Loucy (cell line): ENCODE measurements at regions not wholly inside any gene's neighbourhood (a gene's known extent, or its start where the extent isn't known, plus 50 kb on each side); places are given as distances from the start of the nearest gene placed in this dataset.

ENCODE experiments used
- EZH2phosphoT487 ChIP-seq: fragments of 200-600 bp; IDR thresholded peaks from 2 replicates; pipeline ENCODE4 v1.6.1; 2018; ENCODE audit warnings: antibody characterized with exemption, mild to moderate bottlenecking, moderate library complexity, borderline replicate concordance
- TF ChIP-seq, protein P1 (sequence below): fragments of 200-600 bp; sonication (generic); conservative IDR thresholded peaks from 2 replicates; pipeline ENCODE4 v1.5.1; 2014; ENCODE audit warnings: mild to moderate bottlenecking, antibody characterized with exemption, low read length

DNA sequence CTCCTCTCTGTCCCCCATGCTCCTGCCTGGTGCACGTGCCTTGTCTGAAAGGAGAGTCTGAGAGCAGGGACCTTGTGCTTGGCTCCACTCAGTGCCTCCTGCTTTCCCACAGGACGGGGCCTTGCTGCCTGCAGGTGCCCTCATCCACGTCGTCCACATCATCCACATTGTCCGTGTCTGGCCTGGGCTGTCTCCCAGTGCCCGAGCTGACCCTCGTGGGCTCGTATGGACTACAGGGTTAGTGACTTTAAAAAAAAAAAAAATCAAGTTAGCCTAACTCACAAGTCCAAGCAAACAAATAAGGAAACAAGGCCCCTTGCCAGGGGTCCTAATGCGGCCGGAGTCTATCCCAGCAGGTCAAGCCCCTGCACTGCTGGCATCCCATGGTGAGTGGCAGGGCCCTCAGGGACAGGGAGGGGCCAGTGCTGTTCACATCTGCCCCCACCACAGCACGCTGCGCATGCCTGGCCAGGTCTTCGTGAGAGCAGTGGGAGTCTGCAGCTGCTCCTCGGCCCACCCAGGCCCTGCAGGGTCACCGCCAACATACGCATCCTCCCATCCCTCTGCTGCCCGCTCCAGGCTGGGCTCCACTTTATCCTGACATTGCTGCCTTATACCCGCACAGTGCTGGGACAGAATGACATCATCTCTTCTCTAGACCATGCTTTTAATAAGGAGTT lies 232.6 kb downstream of the NDUFA10 start:
- TF ChIP-seq, protein P1, sequence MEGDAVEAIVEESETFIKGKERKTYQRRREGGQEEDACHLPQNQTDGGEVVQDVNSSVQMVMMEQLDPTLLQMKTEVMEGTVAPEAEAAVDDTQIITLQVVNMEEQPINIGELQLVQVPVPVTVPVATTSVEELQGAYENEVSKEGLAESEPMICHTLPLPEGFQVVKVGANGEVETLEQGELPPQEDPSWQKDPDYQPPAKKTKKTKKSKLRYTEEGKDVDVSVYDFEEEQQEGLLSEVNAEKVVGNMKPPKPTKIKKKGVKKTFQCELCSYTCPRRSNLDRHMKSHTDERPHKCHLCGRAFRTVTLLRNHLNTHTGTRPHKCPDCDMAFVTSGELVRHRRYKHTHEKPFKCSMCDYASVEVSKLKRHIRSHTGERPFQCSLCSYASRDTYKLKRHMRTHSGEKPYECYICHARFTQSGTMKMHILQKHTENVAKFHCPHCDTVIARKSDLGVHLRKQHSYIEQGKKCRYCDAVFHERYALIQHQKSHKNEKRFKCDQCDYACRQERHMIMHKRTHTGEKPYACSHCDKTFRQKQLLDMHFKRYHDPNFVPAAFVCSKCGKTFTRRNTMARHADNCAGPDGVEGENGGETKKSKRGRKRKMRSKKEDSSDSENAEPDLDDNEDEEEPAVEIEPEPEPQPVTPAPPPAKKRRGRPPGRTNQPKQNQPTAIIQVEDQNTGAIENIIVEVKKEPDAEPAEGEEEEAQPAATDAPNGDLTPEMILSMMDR = no peak
- TF ChIP-seq EZH2phosphoT487 = no peak
